Kidney epithelial cell (primary cell): ENCODE measurements at regions not wholly inside any gene's neighbourhood (a gene's known extent, or its start where the extent isn't known, plus 50 kb on each side); places are given as distances from the start of the nearest gene placed in this dataset.

Experiments used
- DNase-seq: peaks from one replicate; pipeline ENCODE4 v3.0.0-alpha.2; 2010; ENCODE audit warnings: low read depth
- H3K27me3 ChIP-seq: 2 replicates; pipeline ENCODE4 v1.6.0; 2011; ENCODE audit warnings: low read length; ENCODE audit not compliant: control insufficient read depth, insufficient read depth
- H3K36me3 ChIP-seq: 2 replicates; pipeline ENCODE4 v1.5.1; 2011; ENCODE audit warnings: low read length; ENCODE audit not compliant: control insufficient read depth, insufficient read depth
- H3K4me3 ChIP-seq: 2 replicates; pipeline ENCODE4 v1.5.1; 2011; ENCODE audit warnings: low read depth, mild to moderate bottlenecking, control low read depth, low read length
- TF ChIP-seq, protein P1 (sequence below): IDR thresholded peaks from 2 replicates; pipeline ENCODE4 v1.5.1; 2011; ENCODE audit warnings: mild to moderate bottlenecking, moderate library complexity, low read length, control low read depth, inconsistent platforms; ENCODE audit not compliant: insufficient read depth, poor library complexity, severe bottlenecking

DNA sequence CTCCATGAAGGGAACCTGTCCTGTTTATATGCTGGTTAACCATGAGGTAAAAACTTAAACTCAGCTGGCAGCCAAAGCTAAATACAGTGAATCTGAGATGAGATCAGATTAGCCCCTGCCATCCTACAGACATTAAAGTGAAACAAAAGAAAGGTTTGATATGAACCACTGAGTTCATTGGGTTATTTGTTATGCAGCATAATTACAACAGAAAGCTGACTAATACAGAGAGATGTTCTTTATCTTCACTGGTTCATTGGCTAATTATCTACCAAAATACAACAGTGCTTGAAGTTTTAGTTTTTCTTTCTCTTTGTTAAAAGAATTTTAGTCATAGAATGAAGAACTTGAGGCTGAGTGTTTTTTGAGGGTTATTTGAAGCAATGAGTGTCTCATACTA lies 307.6 kb upstream of the FERMT1 start:
- Histone ChIP-seq H3K4me3 (no peak overlapping the region), H3K27me3 (no peaks in the 10 kb centered on the region), H3K36me3 (no peaks in the 10 kb centered on the region)
- no peak for DNase-seq
- TF ChIP-seq, protein P1, sequence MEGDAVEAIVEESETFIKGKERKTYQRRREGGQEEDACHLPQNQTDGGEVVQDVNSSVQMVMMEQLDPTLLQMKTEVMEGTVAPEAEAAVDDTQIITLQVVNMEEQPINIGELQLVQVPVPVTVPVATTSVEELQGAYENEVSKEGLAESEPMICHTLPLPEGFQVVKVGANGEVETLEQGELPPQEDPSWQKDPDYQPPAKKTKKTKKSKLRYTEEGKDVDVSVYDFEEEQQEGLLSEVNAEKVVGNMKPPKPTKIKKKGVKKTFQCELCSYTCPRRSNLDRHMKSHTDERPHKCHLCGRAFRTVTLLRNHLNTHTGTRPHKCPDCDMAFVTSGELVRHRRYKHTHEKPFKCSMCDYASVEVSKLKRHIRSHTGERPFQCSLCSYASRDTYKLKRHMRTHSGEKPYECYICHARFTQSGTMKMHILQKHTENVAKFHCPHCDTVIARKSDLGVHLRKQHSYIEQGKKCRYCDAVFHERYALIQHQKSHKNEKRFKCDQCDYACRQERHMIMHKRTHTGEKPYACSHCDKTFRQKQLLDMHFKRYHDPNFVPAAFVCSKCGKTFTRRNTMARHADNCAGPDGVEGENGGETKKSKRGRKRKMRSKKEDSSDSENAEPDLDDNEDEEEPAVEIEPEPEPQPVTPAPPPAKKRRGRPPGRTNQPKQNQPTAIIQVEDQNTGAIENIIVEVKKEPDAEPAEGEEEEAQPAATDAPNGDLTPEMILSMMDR: no peak

DNA sequence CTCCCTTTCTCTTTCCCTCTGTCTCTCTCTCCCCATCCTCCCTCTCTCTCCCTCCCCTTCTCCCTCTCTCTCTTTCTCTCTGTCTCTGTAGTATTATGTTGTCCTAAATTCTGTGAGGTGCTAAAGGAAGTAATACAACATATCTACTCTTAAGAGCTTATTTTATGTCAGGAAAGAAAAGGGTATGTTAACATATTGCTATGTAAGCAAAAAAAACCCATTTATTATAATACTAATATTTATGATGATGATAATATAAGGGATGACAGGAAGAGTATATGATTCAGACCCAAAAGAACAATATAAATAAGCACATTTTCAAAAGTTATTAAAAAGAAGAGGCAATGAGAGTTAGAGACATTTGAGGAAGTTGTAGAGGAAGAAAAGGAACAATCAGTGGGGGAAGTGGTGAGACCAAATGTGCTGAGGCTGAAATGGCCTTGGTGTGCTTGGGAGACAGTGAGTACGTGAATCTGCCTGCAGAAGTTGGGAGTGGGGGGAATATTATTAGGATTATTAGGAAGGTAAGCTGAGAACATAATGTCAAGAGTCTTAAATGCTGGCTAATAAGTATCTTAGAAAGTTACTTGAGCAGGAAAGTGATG lies 303.6 kb upstream of the FERMT1 start:
- TF ChIP-seq, protein P1: no peak
- Histone ChIP-seq H3K36me3 (no peaks in the 10 kb centered on the region), H3K4me3 (no peak overlapping the region), H3K27me3 (no peaks in the 10 kb centered on the region)
- no peak for DNase-seq

DNA sequence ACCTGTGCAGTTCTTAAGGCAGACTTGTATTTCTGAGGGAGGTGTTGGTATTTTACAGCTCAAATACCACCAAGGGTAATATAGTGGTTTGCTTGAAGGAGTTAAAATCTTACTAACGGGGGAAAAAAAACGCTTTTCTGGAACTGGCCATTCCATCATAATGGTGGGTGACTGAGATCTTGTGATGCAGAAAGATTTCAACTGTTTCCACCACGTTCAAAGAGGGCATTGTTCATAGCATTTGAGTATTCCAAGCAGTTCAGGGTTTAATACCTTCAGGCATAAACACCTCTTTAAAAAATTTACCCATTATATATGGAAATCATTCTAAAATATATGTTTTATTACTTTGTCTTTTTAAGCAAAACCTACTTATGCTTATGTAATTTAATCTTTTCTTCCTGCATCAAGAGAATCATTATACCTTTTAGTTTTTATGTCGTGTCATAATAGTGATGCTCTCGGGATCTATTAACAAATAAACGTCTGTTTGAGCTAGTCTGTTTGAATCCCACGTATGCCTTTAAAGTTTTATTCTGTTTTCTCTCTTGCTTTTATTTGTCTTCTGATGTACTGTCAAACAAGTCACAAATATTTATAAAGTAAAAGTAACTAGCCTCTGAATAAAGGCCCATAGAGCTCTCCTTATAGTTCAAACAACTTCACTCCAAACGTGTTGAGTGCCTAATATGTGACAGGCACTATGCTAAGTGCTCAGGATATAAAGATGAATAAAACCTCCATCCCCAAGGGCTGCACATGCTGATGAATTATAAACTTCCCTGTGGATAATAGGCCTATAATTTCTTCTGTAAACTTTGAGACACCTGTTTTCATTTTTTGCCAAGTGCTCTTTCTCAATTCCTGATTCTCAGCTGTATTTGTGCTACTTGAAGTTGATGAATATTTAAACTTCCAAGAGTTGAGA lies 298.8 kb upstream of the FERMT1 start:
- Histone ChIP-seq H3K27me3 (no peaks in the 10 kb centered on the region), H3K4me3 (no peak overlapping the region), H3K36me3 (no peaks in the 10 kb centered on the region)
- no peak for DNase-seq
- TF ChIP-seq, protein P1: no peak

- TF ChIP-seq, protein P1: no peak
- Histone ChIP-seq H3K36me3 (no peaks in the 10 kb centered on the region), H3K27me3 (no peaks in the 10 kb centered on the region), H3K4me3 (no peak overlapping the region)
- DNase-seq: no peak
Measured at GRCh38 chr20:6420336-6420735, 297.5 kb upstream of the FERMT1 start.

GRCh38 chr20:6418732-6419131 lies 295.9 kb upstream of the FERMT1 start:
- TF ChIP-seq, protein P1: no peak
- H3K4me3 ChIP-seq: no peak overlapping the region
- DNase-seq: no peak
- no peaks in the 10 kb centered on the region for H3K36me3 ChIP-seq
- no peaks in the 10 kb centered on the region for H3K27me3 ChIP-seq
